Stimulated activated effector memory CD8-positive, alpha-beta T cell treated with anti-CD3 and anti-CD28 coated beads, Interleukin-12 subunit alpha, Interleukin-12 subunit beta, amount 100 ng/mL, for 72 hours (primary cell): ENCODE measurements at regions not wholly inside any gene's neighbourhood (a gene's known extent, or its start where the extent isn't known, plus 50 kb on each side); places are given as distances from the start of the nearest gene placed in this dataset.

ENCODE experiments used
- ATAC-seq: fragments of 150-1000 bp; cut with Tn5 transposase; 2 replicates; pipeline ENCODE4 v1.10.0; 2021
- DNase-seq, 2 donors: peaks; one replicate each; pipeline ENCODE4 v3.0.0; 2021 to 2022; ENCODE audit warnings: low spot score in 2 of 2
- H3K27ac Mint-ChIP-seq: one replicate; pipeline ENCODE4 v1.8.0; 2022; ENCODE audit warnings: mild to moderate bottlenecking, mixed read lengths
- H3K36me3 Mint-ChIP-seq: one replicate; pipeline ENCODE4 v1.8.0; 2022; ENCODE audit warnings: mild to moderate bottlenecking, mixed read lengths
- H3K4me1 Mint-ChIP-seq: one replicate; pipeline ENCODE4 v1.8.0; 2022; ENCODE audit warnings: mixed read lengths
- H3K4me3 Mint-ChIP-seq: one replicate; pipeline ENCODE4 v1.8.0; 2022; ENCODE audit warnings: mild to moderate bottlenecking, mixed read lengths
- H3K9me3 Mint-ChIP-seq: one replicate; pipeline ENCODE4 v1.8.0; 2022; ENCODE audit warnings: mixed read lengths

- Mint-ChIP-seq H3K36me3 (no peaks in the 10 kb centered on the region), H3K4me1 (no peaks in the 10 kb centered on the region), H3K9me3 (no peaks in the 10 kb centered on the region), H3K4me3 (no peak overlapping the region), H3K27ac (no peak overlapping the region)
- no peak for DNase-seq
- no peak for ATAC-seq
These were observed 58.6 kb downstream of the TMEM17 start for GRCh38 chr2:62447411-62447810.

- DNase-seq, result no peak
- no peak overlapping the region for H3K4me3 Mint-ChIP-seq
- no peak overlapping the region for H3K27ac Mint-ChIP-seq
- ATAC-seq, result no peak
- no peaks in the 10 kb centered on the region for H3K36me3 Mint-ChIP-seq
- no peaks in the 10 kb centered on the region for H3K9me3 Mint-ChIP-seq
- no peaks in the 10 kb centered on the region for H3K4me1 Mint-ChIP-seq
These were observed 59.5 kb downstream of the TMEM17 start for GRCh38 chr2:62446491-62446890.

- ATAC-seq (no peak), DNase-seq (no peak)
- H3K36me3 Mint-ChIP-seq, result no peaks in the 10 kb centered on the region
- H3K9me3 Mint-ChIP-seq, result no peaks in the 10 kb centered on the region
- H3K27ac Mint-ChIP-seq, result no peak overlapping the region
- H3K4me3 Mint-ChIP-seq, result no peak overlapping the region
- H3K4me1 Mint-ChIP-seq, result no peaks in the 10 kb centered on the region
These were observed 62.1 kb downstream of the TMEM17 start for GRCh38 chr2:62443886-62444285.

- H3K4me1 Mint-ChIP-seq, result no peaks in the 10 kb centered on the region
These were observed 62.5 kb downstream of the TMEM17 start for GRCh38 chr2:62443471-62443870.

GRCh38 chr2:62441824-62442223, 64.2 kb downstream of the TMEM17 start:
- H3K27ac Mint-ChIP-seq, result no peak overlapping the region
- no peaks in the 10 kb centered on the region for H3K9me3 Mint-ChIP-seq
- no peaks in the 10 kb centered on the region for H3K4me1 Mint-ChIP-seq
- H3K36me3 Mint-ChIP-seq, result no peaks in the 10 kb centered on the region
- ATAC-seq, result no peak
- DNase-seq, result no peak
- H3K4me3 Mint-ChIP-seq, result no peak overlapping the region

More at GRCh38 chr2:62443471-62443870, 62.5 kb downstream of the TMEM17 start:
- H3K36me3 Mint-ChIP-seq, result no peaks in the 10 kb centered on the region
- H3K4me3 Mint-ChIP-seq, result no peak overlapping the region
- DNase-seq (no peak), ATAC-seq (no peak)
- no peak overlapping the region for H3K27ac Mint-ChIP-seq
- no peaks in the 10 kb centered on the region for H3K9me3 Mint-ChIP-seq

GRCh38 chr2:62441421-62441820, 64.6 kb downstream of the TMEM17 start:
- H3K4me1 Mint-ChIP-seq, result no peaks in the 10 kb centered on the region
- DNase-seq (no peak), ATAC-seq (no peak)
- H3K4me3 Mint-ChIP-seq, result no peak overlapping the region
- no peak overlapping the region for H3K27ac Mint-ChIP-seq
- no peaks in the 10 kb centered on the region for H3K9me3 Mint-ChIP-seq
- no peaks in the 10 kb centered on the region for H3K36me3 Mint-ChIP-seq

GRCh38 chr2:62440281-62440946, 65.6 kb downstream of the TMEM17 start:
- Mint-ChIP-seq H3K9me3 (no peaks in the 10 kb centered on the region), H3K36me3 (no peaks in the 10 kb centered on the region), H3K27ac (no peak overlapping the region), H3K4me1 (no peaks in the 10 kb centered on the region), H3K4me3 (no peak overlapping the region)
- DNase-seq (no peak), ATAC-seq (no peak)

- H3K4me1 Mint-ChIP-seq, result no peaks in the 10 kb centered on the region
- H3K9me3 Mint-ChIP-seq, result no peaks in the 10 kb centered on the region
- ATAC-seq, result no peak
These were observed 66.6 kb downstream of the TMEM17 start for GRCh38 chr2:62439425-62439824.

GRCh38 chr2:62437785-62438184, 68.2 kb downstream of the TMEM17 start:
- no peak overlapping the region for H3K27ac Mint-ChIP-seq

More at GRCh38 chr2:62439425-62439824, 66.6 kb downstream of the TMEM17 start:
- Mint-ChIP-seq H3K27ac (no peak overlapping the region), H3K36me3 (no peaks in the 10 kb centered on the region), H3K4me3 (no peak overlapping the region)
- DNase-seq, result no peak

GRCh38 chr2:62435720-62436119, 70.3 kb downstream of the TMEM17 start:
- Mint-ChIP-seq H3K36me3 (no peaks in the 10 kb centered on the region), H3K4me1 (no peaks in the 10 kb centered on the region), H3K9me3 (no peaks in the 10 kb centered on the region), H3K27ac (no peak overlapping the region), H3K4me3 (no peak overlapping the region)
- ATAC-seq (no peak), DNase-seq (no peak)

More at GRCh38 chr2:62437785-62438184, 68.2 kb downstream of the TMEM17 start:
- Mint-ChIP-seq H3K4me1 (no peaks in the 10 kb centered on the region), H3K4me3 (no peak overlapping the region), H3K36me3 (no peaks in the 10 kb centered on the region), H3K9me3 (no peaks in the 10 kb centered on the region)
- ATAC-seq (no peak), DNase-seq (no peak)

GRCh38 chr2:62432407-62432806, 73.6 kb downstream of the TMEM17 start:
- Mint-ChIP-seq H3K9me3 (no peaks in the 10 kb centered on the region), H3K4me3 (no peak overlapping the region), H3K36me3 (no peaks in the 10 kb centered on the region), H3K4me1 (no peaks in the 10 kb centered on the region), H3K27ac (no peak overlapping the region)
- no peak for ATAC-seq
- no peak for DNase-seq

- ATAC-seq (no peak), DNase-seq (no peak)
- Mint-ChIP-seq H3K4me3 (no peak overlapping the region), H3K36me3 (no peaks in the 10 kb centered on the region), H3K4me1 (no peaks in the 10 kb centered on the region), H3K27ac (no peak overlapping the region), H3K9me3 (no peaks in the 10 kb centered on the region)
These were observed 74.5 kb downstream of the TMEM17 start for GRCh38 chr2:62431512-62431911.

GRCh38 chr2:62430146-62430545, 75.8 kb downstream of the TMEM17 start:
- DNase-seq (no peak), ATAC-seq (no peak)
- H3K36me3 Mint-ChIP-seq, result no peaks in the 10 kb centered on the region
- H3K9me3 Mint-ChIP-seq, result no peaks in the 10 kb centered on the region
- H3K27ac Mint-ChIP-seq, result no peak overlapping the region
- H3K4me3 Mint-ChIP-seq, result no peak overlapping the region
- H3K4me1 Mint-ChIP-seq, result no peaks in the 10 kb centered on the region

- no peaks in the 10 kb centered on the region for H3K4me1 Mint-ChIP-seq
- H3K27ac Mint-ChIP-seq, result no peak overlapping the region
- no peaks in the 10 kb centered on the region for H3K36me3 Mint-ChIP-seq
- DNase-seq (no peak), ATAC-seq (no peak)
- no peaks in the 10 kb centered on the region for H3K9me3 Mint-ChIP-seq
- H3K4me3 Mint-ChIP-seq, result no peak overlapping the region
These were observed 78.8 kb downstream of the TMEM17 start for GRCh38 chr2:62427146-62427545.

GRCh38 chr2:62426154-62426912, 79.7 kb downstream of the TMEM17 start:
- no peak for DNase-seq
- ATAC-seq, result no peak
- Mint-ChIP-seq H3K9me3 (no peaks in the 10 kb centered on the region), H3K4me1 (no peaks in the 10 kb centered on the region), H3K4me3 (no peak overlapping the region), H3K36me3 (no peaks in the 10 kb centered on the region), H3K27ac (no peak overlapping the region)

- DNase-seq, result no peak
- Mint-ChIP-seq H3K36me3 (no peaks in the 10 kb centered on the region), H3K27ac (no peak overlapping the region), H3K9me3 (no peaks in the 10 kb centered on the region), H3K4me3 (no peak overlapping the region), H3K4me1 (no peaks in the 10 kb centered on the region)
- ATAC-seq, result no peak
These were observed 80.3 kb downstream of the TMEM17 start for GRCh38 chr2:62425684-62426083.
